ENCODE measurements at regions not wholly inside any gene's neighbourhood (a gene's known extent, or its start where the extent isn't known, plus 50 kb on each side); places are given as distances from the start of the nearest gene placed in this dataset.

GRCh38 chr18:77482190-77483085 lies 232.8 kb downstream of the GALR1 start:
- intact Hi-C loops (cut with micrococcal nuclease; ENCODE audit: unreplicated experiment), result no loop called here
- TF ChIP-seq CTCF (conservative IDR thresholded peaks at IDR 0.05; ENCODE audit: low read depth, low read length), result no peak
- TF ChIP-seq EZH2 (IDR thresholded peaks at IDR 0.05; ENCODE audit: borderline replicate concordance, low read depth, low read length, poor library complexity, severe bottlenecking), result no peak
- Histone ChIP-seq H3K4me3 (ENCODE audit: low read depth, low read length, poor library complexity, severe bottlenecking) (no peak overlapping the region), H3K4me1 (ENCODE audit: insufficient read depth, low read length, poor library complexity, severe bottlenecking) (no peaks in the 10 kb centered on the region), H3K36me3 (ENCODE audit: insufficient read depth, low read length, poor library complexity, severe bottlenecking) (no peaks in the 10 kb centered on the region), H3K27ac (ENCODE audit: low read depth, low read length, poor library complexity, severe bottlenecking) (no peak overlapping the region), H3K9me3 (ENCODE audit: low read depth, low read length, poor library complexity, severe bottlenecking) (peaks cover 18% of the 10 kb centered on the region), H3K27me3 (replicated peaks; ENCODE audit: insufficient read depth, low read depth, low read length, poor library complexity) (no peaks in the 10 kb centered on the region)
- POLR2A ChIA-PET (ENCODE audit: low non-redundant PET), result no interaction called here
- no peak for DNase-seq (ENCODE audit: low spot score)
- CTCF ChIA-PET, result no interaction called here
- no TSS peak for BruUV-seq (replicated peaks)

GRCh38 chr18:77486985-77487384 lies 237.3 kb downstream of the GALR1 start:
- Histone ChIP-seq H3K27me3 (replicated peaks; ENCODE audit: insufficient read depth, low read depth, low read length, poor library complexity) (no peaks in the 10 kb centered on the region), H3K9me3 (ENCODE audit: low read depth, low read length, poor library complexity, severe bottlenecking) (peaks cover 23% of the 10 kb centered on the region), H3K36me3 (ENCODE audit: insufficient read depth, low read length, poor library complexity, severe bottlenecking) (no peaks in the 10 kb centered on the region), H3K27ac (ENCODE audit: low read depth, low read length, poor library complexity, severe bottlenecking) (no peak overlapping the region), H3K4me1 (ENCODE audit: insufficient read depth, low read length, poor library complexity, severe bottlenecking) (no peaks in the 10 kb centered on the region), H3K4me3 (ENCODE audit: low read depth, low read length, poor library complexity, severe bottlenecking) (no peak overlapping the region)
- no peak for DNase-seq (ENCODE audit: low spot score)
- intact Hi-C loops (cut with micrococcal nuclease; ENCODE audit: unreplicated experiment), result no loop called here
- no TSS peak for BruUV-seq (replicated peaks)
- ChIA-PET POLR2A (ENCODE audit: low non-redundant PET) (no interaction called here), CTCF (no interaction called here)
- TF ChIP-seq EZH2 (IDR thresholded peaks at IDR 0.05; ENCODE audit: borderline replicate concordance, low read depth, low read length, poor library complexity, severe bottlenecking) (no peak), CTCF (conservative IDR thresholded peaks at IDR 0.05; ENCODE audit: low read depth, low read length) (no peak)

GRCh38 chr18:77487951-77488740 lies 238.5 kb downstream of the GALR1 start:
- Histone ChIP-seq H3K4me1 (ENCODE audit: insufficient read depth, low read length, poor library complexity, severe bottlenecking) (no peaks in the 10 kb centered on the region), H3K27ac (ENCODE audit: low read depth, low read length, poor library complexity, severe bottlenecking) (no peak overlapping the region), H3K36me3 (ENCODE audit: insufficient read depth, low read length, poor library complexity, severe bottlenecking) (no peaks in the 10 kb centered on the region), H3K27me3 (replicated peaks; ENCODE audit: insufficient read depth, low read depth, low read length, poor library complexity) (no peaks in the 10 kb centered on the region), H3K4me3 (ENCODE audit: low read depth, low read length, poor library complexity, severe bottlenecking) (no peak overlapping the region), H3K9me3 (ENCODE audit: low read depth, low read length, poor library complexity, severe bottlenecking) (peaks cover 22% of the 10 kb centered on the region)
- DNase-seq (ENCODE audit: low spot score), result no peak
- ChIA-PET POLR2A (ENCODE audit: low non-redundant PET) (no interaction called here), CTCF (no interaction called here)
- intact Hi-C loops (cut with micrococcal nuclease; ENCODE audit: unreplicated experiment), result no loop called here
- TF ChIP-seq CTCF (conservative IDR thresholded peaks at IDR 0.05; ENCODE audit: low read depth, low read length) (no peak), EZH2 (IDR thresholded peaks at IDR 0.05; ENCODE audit: borderline replicate concordance, low read depth, low read length, poor library complexity, severe bottlenecking) (no peak)
- no TSS peak for BruUV-seq (replicated peaks)
